Psoas muscle (tissue), 7 donors: ENCODE measurements at regions not wholly inside any gene's neighbourhood (a gene's known extent, or its start where the extent isn't known, plus 50 kb on each side); places are given as distances from the start of the nearest gene placed in this dataset.

Experiments used
- ATAC-seq, 4 donors: fragments of 200-7000 bp; cut with Tn5 transposase; one replicate each; pipeline ENCODE4 v1.9.1; 2020; ENCODE audit warnings: moderate library complexity in 3 of 4, mild to moderate bottlenecking in 2 of 4
- DNase-seq, 2 donors: peaks; one replicate each; pipeline ENCODE4 v3.0.0-alpha.2; 2020
- H3K27ac ChIP-seq: fragments of 200-600 bp; one replicate; pipeline ENCODE4 v1.8.0; 2022
- H3K27me3 ChIP-seq, 3 donors: fragments of 200-600 bp in 1 of 3; one replicate each; pipeline versions ENCODE4 v1.6.1 to v1.8.0; 2013 to 2022; ENCODE audit warnings: low read length in 2 of 3, mild to moderate bottlenecking in 2 of 3, moderate library complexity in 1 of 3; ENCODE audit not compliant: insufficient read depth in 3 of 3
- H3K36me3 ChIP-seq, 2 donors: fragments of 200-600 bp in 1 of 2; one replicate each; pipeline versions ENCODE4 v1.6.1 to v1.8.0; 2013 to 2022; ENCODE audit warnings: low read depth in 1 of 2, mild to moderate bottlenecking in 1 of 2, moderate library complexity in 1 of 2; ENCODE audit not compliant: insufficient read depth in 1 of 2
- H3K4me1 ChIP-seq: fragments of 200-600 bp; one replicate; pipeline ENCODE4 v1.8.0; 2022
- H3K4me3 ChIP-seq: fragments of 200-600 bp; one replicate; pipeline ENCODE4 v1.8.0; 2022; ENCODE audit warnings: mild to moderate bottlenecking
- H3K9me3 ChIP-seq: fragments of 200-600 bp; one replicate; pipeline ENCODE4 v1.8.0; 2022
- WGBS, 3 donors: extraction: QIAGEN DNeasy Blood & Tissue Kit; methylation state at CpG; one replicate each; pipeline versions ENCODE4 v1.1.6 to v1.1.7; 2013; 5-methylcytosine and 5-hydroxymethylcytosine counted together
- intact Hi-C, 2 donors: fragments of 100-400 bp; cut with DNase I; formaldehyde crosslinking; loops; one replicate each; pipeline versions ENCODE4 v1.11.0 to v1.14.2; 2022
- TF ChIP-seq, protein P1 (sequence below): fragments of 200-600 bp; IDR thresholded peaks from one replicate; pipeline ENCODE4 v1.8.0; 2022; ENCODE audit warnings: antibody characterized with exemption
- donor health status: healthy with polysubstance abuse.
- donor health status: DM: no; HTN: no; CAD: no; lungs with moderate emphysema.
- donor health status: Bipolar disorder and iron deficiency.
- donor health status: healthy.
- donor health status: DM: yes; HTN: yes; CAD: no.
- donor health status: DM: no; HTN: no; CAD: no.
- donor health status: DM: yes; HTN: yes; CAD: no.

DNA sequence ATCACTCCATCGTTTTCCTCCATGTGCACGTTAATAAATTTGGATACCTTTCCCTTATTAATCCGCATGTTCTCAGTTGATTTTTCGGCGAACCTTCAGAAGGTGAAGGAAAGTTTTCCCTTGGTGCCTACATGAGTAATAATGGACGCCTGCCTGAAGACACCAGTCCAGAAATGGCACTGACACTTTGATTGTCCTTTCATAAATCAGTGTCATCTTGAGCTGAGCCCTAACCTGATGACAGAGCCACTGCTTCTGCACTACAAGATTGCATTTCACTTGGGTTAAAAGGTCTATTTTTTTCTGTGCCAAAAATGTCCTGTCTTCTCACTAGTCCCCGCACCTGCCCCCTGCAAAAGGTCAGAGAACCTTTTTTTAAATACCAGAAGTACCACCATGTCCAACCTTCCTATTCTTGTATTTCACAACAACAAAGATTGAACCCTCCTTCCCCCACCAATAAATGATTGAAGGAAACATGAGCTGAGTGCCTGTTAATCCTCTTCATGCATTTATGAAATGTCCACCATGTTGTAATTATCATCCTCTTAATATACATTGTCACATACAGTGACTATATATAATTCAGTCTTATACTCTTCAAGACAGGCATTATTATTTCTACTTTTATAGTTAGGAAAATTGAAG, 219.9 kb upstream of the UBASH3B start:
- Histone ChIP-seq H3K4me1 (peaks cover 11% of the 10 kb centered on the region), H3K4me3 (peak overlapping the region; percentile 8), H3K9me3 (no peaks in the 10 kb centered on the region), H3K27ac (peak overlapping the region; percentile 28), H3K27me3 (no peaks in the 10 kb centered on the region), H3K36me3 (no peaks in the 10 kb centered on the region)
- TF ChIP-seq, protein P1, sequence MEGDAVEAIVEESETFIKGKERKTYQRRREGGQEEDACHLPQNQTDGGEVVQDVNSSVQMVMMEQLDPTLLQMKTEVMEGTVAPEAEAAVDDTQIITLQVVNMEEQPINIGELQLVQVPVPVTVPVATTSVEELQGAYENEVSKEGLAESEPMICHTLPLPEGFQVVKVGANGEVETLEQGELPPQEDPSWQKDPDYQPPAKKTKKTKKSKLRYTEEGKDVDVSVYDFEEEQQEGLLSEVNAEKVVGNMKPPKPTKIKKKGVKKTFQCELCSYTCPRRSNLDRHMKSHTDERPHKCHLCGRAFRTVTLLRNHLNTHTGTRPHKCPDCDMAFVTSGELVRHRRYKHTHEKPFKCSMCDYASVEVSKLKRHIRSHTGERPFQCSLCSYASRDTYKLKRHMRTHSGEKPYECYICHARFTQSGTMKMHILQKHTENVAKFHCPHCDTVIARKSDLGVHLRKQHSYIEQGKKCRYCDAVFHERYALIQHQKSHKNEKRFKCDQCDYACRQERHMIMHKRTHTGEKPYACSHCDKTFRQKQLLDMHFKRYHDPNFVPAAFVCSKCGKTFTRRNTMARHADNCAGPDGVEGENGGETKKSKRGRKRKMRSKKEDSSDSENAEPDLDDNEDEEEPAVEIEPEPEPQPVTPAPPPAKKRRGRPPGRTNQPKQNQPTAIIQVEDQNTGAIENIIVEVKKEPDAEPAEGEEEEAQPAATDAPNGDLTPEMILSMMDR: no peak
- ATAC-seq (peak; percentile 79 to 86 (median 84)), DNase-seq (no peak)
- intact Hi-C loops: loop anchor here in 1 of 2 donors (10.0 kb wide), 1 partner anchor 221 kb away; no protein-coding TSS in a partner anchor
- 33 to 51% (median 36%) methylated on average over 7 of the region's 7 CpGs for WGBS, 3 donors

DNA sequence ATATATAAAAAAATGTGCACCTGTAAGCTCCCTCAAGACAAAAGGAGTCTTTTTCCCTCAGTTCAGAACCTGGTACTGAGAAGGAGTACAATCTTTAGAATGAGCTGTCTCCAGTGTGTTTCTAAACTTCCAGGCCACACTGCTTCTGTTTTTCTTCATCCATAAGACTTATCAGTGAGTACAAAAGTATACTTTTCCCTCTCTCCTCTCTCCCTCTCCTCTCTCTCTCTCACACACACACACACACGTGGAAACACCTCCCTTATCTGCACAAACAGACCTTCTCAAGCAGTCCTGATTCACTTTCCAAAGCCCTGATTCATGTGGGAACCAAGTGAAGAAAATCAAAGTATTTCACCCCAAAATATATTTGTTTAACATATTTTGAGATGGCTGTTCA, 220.7 kb upstream of the UBASH3B start:
- H3K4me1 ChIP-seq: peaks cover 11% of the 10 kb centered on the region
- no peaks in the 10 kb centered on the region for H3K9me3 ChIP-seq
- no peak for DNase-seq
- no peaks in the 10 kb centered on the region for H3K36me3 ChIP-seq
- TF ChIP-seq, protein P1: no peak
- H3K27me3 ChIP-seq: no peaks in the 10 kb centered on the region
- H3K27ac ChIP-seq: no peak overlapping the region
- 53 to 82% (median 70%) methylated on average over 1 of the region's 1 CpG for WGBS, 3 donors
- intact Hi-C loops: loop anchor here in 1 of 2 donors (10.0 kb wide), 1 partner anchor 220 kb away; no protein-coding TSS in a partner anchor
- no peak for ATAC-seq
- no peak overlapping the region for H3K4me3 ChIP-seq

DNA sequence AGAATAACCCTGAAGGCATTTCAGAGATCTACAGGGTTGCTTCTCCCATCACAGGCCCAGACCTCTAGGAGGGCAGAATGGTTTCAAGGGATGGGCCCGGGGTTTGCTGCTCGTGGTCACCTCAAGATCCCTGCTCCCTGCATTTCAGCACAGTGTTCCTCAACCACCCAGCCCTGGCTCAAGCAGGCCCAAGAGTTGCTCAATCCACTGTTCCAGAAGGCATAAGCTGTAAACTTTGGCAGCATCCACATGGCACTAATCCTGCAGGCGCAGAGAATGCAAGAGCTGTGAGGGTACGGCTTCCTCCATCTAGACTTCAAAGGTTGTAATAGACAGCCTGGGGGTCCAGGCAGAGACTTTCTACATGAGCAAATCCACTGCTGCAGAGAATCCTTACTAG, 225.0 kb upstream of the UBASH3B start:
- H3K27ac ChIP-seq: no peak overlapping the region
- peaks cover 7% of the 10 kb centered on the region for H3K4me1 ChIP-seq
- WGBS, 3 donors: 70 to 89% (median 82%) methylated on average over 4 of the region's 4 CpGs
- TF ChIP-seq, protein P1: no peak
- no peaks in the 10 kb centered on the region for H3K27me3 ChIP-seq
- intact Hi-C loops: loop anchor here in 1 of 2 donors (10.0 kb wide), 1 partner anchor 216 kb away; no protein-coding TSS in a partner anchor
- no peaks in the 10 kb centered on the region for H3K36me3 ChIP-seq
- no peak overlapping the region for H3K4me3 ChIP-seq
- H3K9me3 ChIP-seq: no peaks in the 10 kb centered on the region
- peak in 2 of 4 donors; percentile 46 to 80 for ATAC-seq
- peak in 1 of 2 donors; percentile 46 for DNase-seq

DNA sequence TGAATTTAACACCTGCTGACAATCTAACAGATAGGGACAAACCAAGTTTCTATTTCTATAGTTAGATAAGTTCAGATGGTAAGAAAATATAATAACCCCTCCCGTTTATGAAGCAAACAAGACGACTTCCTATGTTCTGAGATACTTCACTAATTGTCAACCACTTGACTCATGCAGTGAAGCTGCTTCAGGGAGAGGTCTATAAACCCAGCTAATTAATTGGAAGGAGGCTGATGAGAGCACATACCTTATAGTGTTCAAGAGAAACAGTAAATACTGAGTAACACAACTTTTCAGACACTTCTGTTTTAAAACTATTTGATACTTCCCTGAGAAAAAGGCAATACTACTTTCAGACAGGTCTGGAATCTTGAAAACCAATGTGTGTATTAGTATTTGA, 229.4 kb upstream of the UBASH3B start:
- Histone ChIP-seq H3K27me3 (no peaks in the 10 kb centered on the region), H3K9me3 (no peaks in the 10 kb centered on the region), H3K36me3 (no peaks in the 10 kb centered on the region), H3K4me3 (no peak overlapping the region), H3K27ac (no peak overlapping the region), H3K4me1 (no peaks in the 10 kb centered on the region)
- ATAC-seq (no peak), DNase-seq (no peak)
- intact Hi-C loops: no loop called here
- TF ChIP-seq, protein P1: no peak
- 71 to 87% (median 84%) methylated on average over 2 of the region's 2 CpGs for WGBS, 3 donors

DNA sequence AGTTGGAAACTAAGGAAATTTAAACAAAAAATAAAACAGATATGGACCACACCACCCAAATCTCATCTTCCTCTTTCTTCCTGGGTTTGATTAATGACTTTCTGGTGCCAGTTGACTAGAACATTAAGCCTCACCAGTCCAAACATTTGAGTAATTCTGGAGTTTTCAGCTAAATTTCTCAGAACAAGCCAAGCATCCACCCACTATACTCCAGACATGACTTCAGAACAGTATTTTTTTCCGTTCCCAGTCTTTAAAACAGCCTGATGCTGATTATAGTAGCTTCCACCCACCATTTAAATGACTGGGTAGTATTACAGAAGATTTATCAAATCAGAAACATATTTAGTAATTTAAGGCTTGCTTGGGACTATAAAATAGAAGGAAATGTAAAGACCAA, 230.9 kb upstream of the UBASH3B start:
- Histone ChIP-seq H3K36me3 (no peaks in the 10 kb centered on the region), H3K27ac (no peak overlapping the region), H3K4me1 (no peaks in the 10 kb centered on the region), H3K4me3 (no peak overlapping the region), H3K27me3 (no peaks in the 10 kb centered on the region), H3K9me3 (no peaks in the 10 kb centered on the region)
- TF ChIP-seq, protein P1: no peak
- WGBS, 3 donors: 71 to 88% (median 71%) methylated on average over 1 of the region's 1 CpG
- intact Hi-C loops: no loop called here
- DNase-seq: no peak
- ATAC-seq: no peak
